ENCODE measurements at regions not wholly inside any gene's neighbourhood (a gene's known extent, or its start where the extent isn't known, plus 50 kb on each side); places are given as distances from the start of the nearest gene placed in this dataset.

GRCh38 chr11:112369374-112369773 is 108.7 kb upstream of the PLET1 start:
- DNase-seq (ENCODE audit: extremely low spot score, unreplicated experiment) = no peak
- no peaks in the 10 kb centered on the region for H3K36me3 Mint-ChIP-seq (ENCODE audit: unreplicated experiment)
- no peaks in the 10 kb centered on the region for H3K9me3 Mint-ChIP-seq (ENCODE audit: unreplicated experiment)
- no peak overlapping the region for H3K27ac Mint-ChIP-seq (ENCODE audit: unreplicated experiment)
- TF ChIP-seq CTCF (IDR thresholded peaks at IDR 0.05) = no peak
- H3K4me1 Mint-ChIP-seq (ENCODE audit: unreplicated experiment) = no peaks in the 10 kb centered on the region
- peaks cover 14% of the 10 kb centered on the region for H3K27me3 Mint-ChIP-seq (ENCODE audit: unreplicated experiment)
- no peak overlapping the region for H3K4me3 Mint-ChIP-seq (ENCODE audit: unreplicated experiment)

- Mint-ChIP-seq H3K4me3 (ENCODE audit: unreplicated experiment) (no peak overlapping the region), H3K9me3 (ENCODE audit: unreplicated experiment) (no peaks in the 10 kb centered on the region), H3K4me1 (ENCODE audit: unreplicated experiment) (no peaks in the 10 kb centered on the region), H3K27me3 (ENCODE audit: unreplicated experiment) (peaks cover 14% of the 10 kb centered on the region), H3K36me3 (ENCODE audit: unreplicated experiment) (no peaks in the 10 kb centered on the region), H3K27ac (ENCODE audit: unreplicated experiment) (no peak overlapping the region)
- DNase-seq (ENCODE audit: extremely low spot score, unreplicated experiment) = no peak
- no peak for TF ChIP-seq CTCF (IDR thresholded peaks at IDR 0.05)
These were observed 109.3 kb upstream of the PLET1 start for GRCh38 chr11:112369916-112370315.

DNA sequence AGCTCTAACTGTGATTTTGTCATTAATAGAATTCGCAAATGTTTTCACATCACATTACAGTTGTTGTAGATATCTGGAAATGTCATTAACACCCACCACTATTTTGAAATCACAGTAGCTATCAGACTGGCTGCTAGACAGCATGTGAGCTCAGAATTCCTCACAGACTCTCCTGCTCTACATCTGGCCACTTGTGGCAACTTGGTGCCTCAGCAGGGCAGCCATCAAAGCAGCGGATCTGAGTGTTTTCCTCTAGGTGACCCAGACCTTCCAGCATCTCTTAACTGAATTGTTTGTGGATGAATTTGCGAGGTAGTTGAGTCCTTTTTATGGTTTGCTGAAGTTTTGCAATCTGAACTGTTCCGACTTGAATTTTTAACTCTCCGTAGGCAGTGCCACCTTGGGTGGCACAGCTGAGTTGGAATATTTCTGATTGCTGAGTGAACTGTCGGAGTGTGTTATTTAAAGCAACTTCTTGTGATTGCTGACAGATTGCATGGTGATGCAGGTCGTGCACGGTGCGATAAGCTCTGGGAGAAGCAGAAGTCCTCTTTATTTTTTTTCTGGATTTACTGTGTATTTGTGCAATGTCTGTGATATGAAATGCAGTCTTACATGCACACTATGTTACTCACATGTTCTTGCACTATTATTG is 114.0 kb upstream of the PLET1 start:
- no peak for TF ChIP-seq CTCF (IDR thresholded peaks at IDR 0.05)
- Mint-ChIP-seq H3K4me3 (ENCODE audit: unreplicated experiment) (no peak overlapping the region), H3K36me3 (ENCODE audit: unreplicated experiment) (no peaks in the 10 kb centered on the region), H3K9me3 (ENCODE audit: unreplicated experiment) (no peaks in the 10 kb centered on the region), H3K27ac (ENCODE audit: unreplicated experiment) (no peak overlapping the region), H3K4me1 (ENCODE audit: unreplicated experiment) (no peaks in the 10 kb centered on the region), H3K27me3 (ENCODE audit: unreplicated experiment) (peaks cover 15% of the 10 kb centered on the region)
- no peak for DNase-seq (ENCODE audit: extremely low spot score, unreplicated experiment)

GRCh38 chr11:112377946-112378345 is 117.3 kb upstream of the PLET1 start:
- no peaks in the 10 kb centered on the region for H3K4me1 Mint-ChIP-seq (ENCODE audit: unreplicated experiment)
- no peak for DNase-seq (ENCODE audit: extremely low spot score, unreplicated experiment)
- peaks cover 14% of the 10 kb centered on the region for H3K27me3 Mint-ChIP-seq (ENCODE audit: unreplicated experiment)
- TF ChIP-seq CTCF (IDR thresholded peaks at IDR 0.05) = no peak
- no peak overlapping the region for H3K27ac Mint-ChIP-seq (ENCODE audit: unreplicated experiment)
- H3K4me3 Mint-ChIP-seq (ENCODE audit: unreplicated experiment) = no peak overlapping the region
- no peaks in the 10 kb centered on the region for H3K36me3 Mint-ChIP-seq (ENCODE audit: unreplicated experiment)
- H3K9me3 Mint-ChIP-seq (ENCODE audit: unreplicated experiment) = no peaks in the 10 kb centered on the region

GRCh38 chr11:112380464-112380863 is 119.8 kb upstream of the PLET1 start:
- H3K27ac Mint-ChIP-seq (ENCODE audit: unreplicated experiment) = no peak overlapping the region
- no peak overlapping the region for H3K4me3 Mint-ChIP-seq (ENCODE audit: unreplicated experiment)
- H3K9me3 Mint-ChIP-seq (ENCODE audit: unreplicated experiment) = no peaks in the 10 kb centered on the region
- no peaks in the 10 kb centered on the region for H3K36me3 Mint-ChIP-seq (ENCODE audit: unreplicated experiment)
- DNase-seq (ENCODE audit: extremely low spot score, unreplicated experiment) = peak; percentile 70
- peaks cover 17% of the 10 kb centered on the region for H3K27me3 Mint-ChIP-seq (ENCODE audit: unreplicated experiment)
- H3K4me1 Mint-ChIP-seq (ENCODE audit: unreplicated experiment) = no peaks in the 10 kb centered on the region
- TF ChIP-seq CTCF (IDR thresholded peaks at IDR 0.05) = no peak
